DMS53 treated with DMSO at 0.1 percent for 48 hours (cell line): ENCODE measurements at regions not wholly inside any gene's neighbourhood (a gene's known extent, or its start where the extent isn't known, plus 50 kb on each side); places are given as distances from the start of the nearest gene placed in this dataset.
"Not testable (repeated sequence)": the region's sequence is repeated elsewhere in the genome, so short reads cannot be mapped to it uniquely, and the experiment has no call there.

Source experiments
- DNase-seq: peaks from one replicate; lab custom pipeline; 2025; ENCODE audit not compliant: unreplicated experiment; lab: John Stamatoyannopoulos, UW

DNA sequence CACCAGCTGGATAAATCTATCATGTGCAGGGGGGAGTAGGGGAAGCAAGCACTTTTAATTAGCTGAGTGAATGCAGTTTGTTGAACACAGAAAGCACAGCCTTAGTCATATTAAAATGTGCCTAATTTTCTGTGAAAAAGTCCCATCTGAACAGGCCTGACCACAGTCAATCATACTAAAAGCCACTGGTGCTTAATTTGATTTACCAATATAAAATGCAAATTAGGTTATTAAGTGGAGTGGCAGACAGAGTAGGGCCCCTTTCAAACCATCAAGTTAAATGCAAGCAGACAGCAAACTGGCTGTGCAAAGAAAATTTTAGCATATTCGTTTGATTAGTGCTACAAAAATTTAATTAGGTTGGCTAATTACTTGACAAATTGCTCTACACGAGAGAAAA is 176.1 kb downstream of the ISL1 start:
- DNase-seq, result no peak

DNA sequence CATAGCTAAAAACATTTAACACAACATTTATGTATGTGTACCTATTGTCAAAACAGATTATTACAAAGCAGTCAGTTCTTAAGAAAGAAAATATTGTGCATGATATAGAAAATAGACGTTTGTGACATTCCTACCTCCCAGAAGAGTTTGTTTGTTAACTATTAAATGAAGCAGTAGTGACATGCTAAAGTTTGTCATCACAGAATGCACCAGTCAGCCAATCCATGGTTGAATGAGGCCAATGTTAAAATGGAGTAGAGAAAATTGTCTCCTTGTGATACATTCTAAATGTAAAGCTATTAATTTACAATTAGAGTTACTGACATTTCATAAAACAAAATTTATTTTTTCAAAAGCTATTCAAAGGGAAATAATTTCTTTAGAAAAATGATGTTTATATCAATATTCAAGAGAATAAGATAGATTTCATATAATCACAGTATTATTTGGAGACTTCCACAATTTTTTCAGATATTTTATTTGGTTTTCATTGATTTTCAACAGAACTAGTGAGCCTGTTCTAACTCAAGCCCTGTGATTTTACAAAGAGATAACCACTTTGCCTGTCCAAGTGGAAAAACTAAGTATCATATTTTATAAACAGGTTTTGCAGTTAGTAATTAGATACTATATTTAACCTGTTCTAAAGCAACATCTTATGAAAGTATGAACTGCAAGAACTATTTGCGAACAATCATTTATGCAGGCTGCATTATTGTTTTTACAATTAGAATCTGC is 176.8 kb downstream of the ISL1 start:
- DNase-seq, result no peak

DNA sequence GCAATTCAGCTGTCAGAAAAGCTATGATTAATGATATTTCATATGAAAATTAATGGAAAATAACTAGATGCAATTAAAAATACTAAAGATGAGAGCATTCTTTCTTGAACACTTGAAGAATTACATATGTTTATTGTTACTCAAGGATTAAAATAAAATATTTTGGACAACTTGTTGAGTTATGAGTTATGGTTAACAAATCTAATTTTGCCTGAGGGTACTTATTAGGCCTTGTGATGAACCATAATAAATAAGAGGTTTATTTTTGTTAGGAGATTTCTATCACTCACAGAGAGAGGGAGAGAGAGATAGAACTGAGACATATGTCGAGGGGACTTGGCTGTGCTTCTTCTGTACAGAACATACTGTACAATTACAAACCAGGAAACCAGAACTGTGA is 183.7 kb downstream of the ISL1 start:
- DNase-seq, result no peak

DNA sequence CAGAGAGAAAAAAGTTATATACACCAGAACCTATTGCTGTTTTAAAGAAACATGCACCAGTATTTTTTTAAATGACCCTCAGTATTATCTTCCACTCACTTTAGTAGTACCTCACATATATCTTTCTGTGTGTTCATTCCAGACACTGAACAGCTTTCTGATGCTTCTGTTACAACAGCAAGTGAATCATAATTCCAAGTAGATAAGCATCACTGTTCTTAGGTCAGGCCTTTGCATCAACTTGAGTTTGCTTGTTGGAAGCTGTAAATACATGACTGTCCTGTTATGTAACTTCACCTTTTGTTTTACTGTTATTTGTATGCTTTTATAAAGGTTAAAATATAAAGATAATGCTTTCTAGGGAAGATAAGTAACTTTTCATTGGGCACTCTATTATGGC is 184.4 kb downstream of the ISL1 start:
- DNase-seq, result no peak

DNA sequence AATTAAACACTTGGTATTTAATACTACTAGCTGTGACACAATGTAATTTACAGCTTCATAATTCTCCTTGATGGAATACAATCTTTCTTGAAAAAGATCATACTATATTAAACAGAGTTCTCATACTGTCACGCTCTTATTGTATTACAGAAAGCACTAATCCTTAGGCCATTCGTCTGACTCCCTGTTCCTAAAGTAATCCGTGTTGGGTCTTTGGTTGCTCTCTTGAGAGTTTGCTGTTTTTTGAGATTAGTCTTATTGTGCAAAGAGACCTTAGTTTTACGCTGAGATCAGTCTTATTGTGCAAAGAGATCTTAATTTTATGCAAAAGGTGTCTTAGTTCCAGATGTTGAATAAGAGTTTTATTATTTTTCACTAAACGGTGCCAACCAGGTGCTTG is 190.6 kb downstream of the ISL1 start:
- DNase-seq, result no peak

DNA sequence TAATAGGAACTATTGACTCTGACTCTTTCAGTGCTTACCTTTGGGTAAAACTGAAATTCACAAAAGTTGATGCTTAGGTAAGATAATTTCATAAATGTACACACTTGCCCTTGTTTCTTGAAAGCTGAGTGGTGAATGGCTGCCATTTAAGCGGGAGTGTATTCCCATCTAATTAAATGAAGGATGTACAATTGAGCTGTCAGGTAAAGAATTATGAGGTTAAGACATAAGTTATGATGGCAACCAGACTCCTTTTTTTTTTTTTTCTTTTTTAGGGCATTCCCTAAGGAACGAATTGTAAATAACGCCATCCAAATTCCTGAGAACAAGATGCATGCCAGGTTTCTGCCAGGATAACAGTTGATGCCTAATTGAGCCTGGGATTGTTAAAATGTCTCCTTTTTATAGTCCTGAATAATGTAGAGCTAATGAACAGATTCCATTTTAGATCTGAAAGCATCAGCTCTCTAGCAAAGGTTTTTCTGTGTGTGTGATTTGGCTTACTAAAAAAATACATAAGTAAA is 199.7 kb downstream of the ISL1 start:
- DNase-seq, result no peak

DNA sequence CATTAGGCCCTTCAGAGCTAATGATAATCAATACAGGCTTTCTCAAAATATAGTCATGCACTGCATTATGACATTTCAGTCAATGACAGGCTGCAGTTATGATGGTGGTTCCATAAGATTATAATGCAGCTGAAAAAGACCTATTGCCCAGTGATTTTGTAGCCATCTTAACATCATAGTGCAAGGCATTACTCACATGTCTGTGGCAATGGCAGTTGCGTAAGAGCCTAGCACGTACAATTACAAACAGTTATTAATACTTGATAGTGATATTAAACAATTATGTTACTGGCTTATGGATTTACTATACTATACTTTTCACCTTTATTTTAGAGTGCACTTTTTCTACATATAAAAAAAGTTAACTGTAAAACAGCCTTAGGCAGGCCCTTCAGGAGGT is 214.8 kb downstream of the ISL1 start:
- no peak for DNase-seq

GRCh38 chr5:51599587-51599986 is 216.3 kb downstream of the ISL1 start:
- no peak for DNase-seq

DNA sequence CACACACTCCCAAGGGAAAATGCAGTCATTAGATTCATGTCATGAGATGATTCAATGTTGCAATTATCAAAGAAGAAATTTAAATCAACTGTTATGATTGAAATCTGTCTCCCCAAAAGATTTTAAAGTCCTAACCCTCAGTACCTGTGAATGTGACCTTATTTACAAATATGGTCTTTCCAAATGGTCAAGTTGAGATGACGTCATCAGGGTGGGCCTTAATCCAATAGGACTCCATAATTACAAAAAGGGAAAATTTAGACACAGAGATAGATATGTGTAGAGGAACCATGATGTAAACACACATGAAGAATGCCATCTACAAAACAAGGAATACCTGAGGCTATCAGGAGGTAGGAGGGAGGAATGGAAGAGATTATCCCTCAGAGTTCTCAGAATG is 221.1 kb downstream of the ISL1 start:
- no peak for DNase-seq

DNA sequence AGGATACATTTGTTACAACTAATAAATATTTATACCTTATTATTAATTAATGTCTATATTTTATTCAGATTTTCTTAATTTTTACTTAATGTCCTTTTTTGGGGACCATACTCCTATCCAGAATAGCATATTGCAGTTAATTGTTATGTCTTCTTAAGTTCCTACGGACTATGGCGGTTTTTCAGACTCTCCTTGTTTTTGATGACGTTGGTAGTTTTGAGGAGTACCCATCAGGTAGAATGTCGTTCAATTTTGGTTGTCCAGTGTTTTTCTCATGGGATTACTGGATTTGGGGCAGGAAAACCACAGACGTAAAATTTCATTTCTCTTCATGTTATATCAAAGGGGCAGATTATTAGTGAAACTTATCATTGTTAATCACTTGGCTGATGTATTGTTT is 223.7 kb downstream of the ISL1 start:
- no peak for DNase-seq

GRCh38 chr5:51618234-51618633 is 235.0 kb downstream of the ISL1 start:
- DNase-seq, result no peak

DNA sequence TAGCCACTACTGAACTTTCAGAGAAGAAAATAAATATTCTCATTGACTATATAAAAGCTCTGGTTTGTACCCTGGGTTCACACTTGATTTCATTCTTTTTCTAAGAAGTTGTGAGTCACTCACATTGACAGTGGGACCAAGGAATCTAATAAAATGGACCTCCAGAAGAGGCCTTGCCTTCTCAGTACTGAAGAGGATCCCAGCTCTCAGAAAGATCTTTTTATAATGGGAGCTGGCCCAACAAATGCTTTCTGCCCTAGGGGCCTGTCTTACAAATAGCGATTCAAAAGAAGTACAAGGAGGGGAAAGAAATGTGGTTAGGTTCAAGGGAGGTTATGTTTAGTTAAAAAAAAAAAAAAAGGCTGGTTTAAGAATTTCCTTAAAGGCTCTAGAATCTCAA is 237.9 kb downstream of the ISL1 start:
- no peak for DNase-seq

GRCh38 chr5:51622161-51622790 is 239.0 kb downstream of the ISL1 start:
- DNase-seq, result no peak

- no peak for DNase-seq
Measured at GRCh38 chr5:51625224-51625968, 242.1 kb downstream of the ISL1 start.

DNA sequence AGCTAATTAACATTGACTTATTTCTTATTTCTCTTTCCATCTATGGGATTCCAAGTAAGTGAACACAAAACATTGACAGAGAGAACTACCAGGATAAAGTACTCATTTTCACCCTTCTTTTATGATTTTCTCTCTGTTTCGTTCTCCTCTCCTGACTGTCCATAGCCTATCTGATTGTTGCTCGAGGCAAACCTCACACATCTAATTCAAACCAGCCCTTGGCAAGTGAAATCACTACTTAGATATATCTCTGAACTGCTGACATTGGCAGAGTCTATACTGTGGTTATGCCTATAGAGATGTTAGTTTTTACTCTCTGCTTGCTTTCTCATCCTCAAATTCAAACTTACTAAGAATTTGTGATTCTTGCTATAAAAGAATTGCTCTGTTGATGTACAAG is 248.8 kb downstream of the ISL1 start:
- DNase-seq, result no peak

GRCh38 chr5:51632793-51633192 is 249.5 kb downstream of the ISL1 start:
- no peak for DNase-seq

GRCh38 chr5:51636973-51637372 is 253.7 kb downstream of the ISL1 start:
- not testable (repeated sequence) for DNase-seq

- DNase-seq, result no peak
Measured at GRCh38 chr5:51644976-51645375, 261.7 kb downstream of the ISL1 start.

DNA sequence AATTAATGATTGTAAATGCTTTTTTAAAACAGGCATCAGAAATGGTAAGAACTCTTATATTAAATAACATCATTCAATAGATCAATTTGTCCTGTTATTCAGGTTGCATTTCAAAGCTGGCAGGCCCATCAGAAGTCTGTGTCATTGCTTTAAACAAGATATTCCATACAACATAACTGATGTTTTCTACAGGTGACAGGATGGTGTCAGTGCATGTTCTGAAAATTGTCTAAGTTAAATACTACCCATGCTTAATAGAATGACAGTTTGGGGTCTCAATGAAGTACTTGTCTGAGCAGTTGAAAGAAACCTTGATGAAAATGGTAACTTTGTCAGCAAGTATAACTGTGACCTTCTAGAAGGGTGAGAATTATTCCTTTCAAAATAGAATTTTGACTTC is 263.2 kb downstream of the ISL1 start:
- no peak for DNase-seq

- DNase-seq, result no peak
Measured at GRCh38 chr5:51650824-51651223, 267.6 kb downstream of the ISL1 start.

GRCh38 chr5:51651476-51651875 is 268.2 kb downstream of the ISL1 start:
- no peak for DNase-seq

GRCh38 chr5:51651889-51652288 is 268.6 kb downstream of the ISL1 start:
- DNase-seq, result no peak
